ENCODE measurements at regions not wholly inside any gene's neighbourhood (a gene's known extent, or its start where the extent isn't known, plus 50 kb on each side); places are given as distances from the start of the nearest gene placed in this dataset.

DNA sequence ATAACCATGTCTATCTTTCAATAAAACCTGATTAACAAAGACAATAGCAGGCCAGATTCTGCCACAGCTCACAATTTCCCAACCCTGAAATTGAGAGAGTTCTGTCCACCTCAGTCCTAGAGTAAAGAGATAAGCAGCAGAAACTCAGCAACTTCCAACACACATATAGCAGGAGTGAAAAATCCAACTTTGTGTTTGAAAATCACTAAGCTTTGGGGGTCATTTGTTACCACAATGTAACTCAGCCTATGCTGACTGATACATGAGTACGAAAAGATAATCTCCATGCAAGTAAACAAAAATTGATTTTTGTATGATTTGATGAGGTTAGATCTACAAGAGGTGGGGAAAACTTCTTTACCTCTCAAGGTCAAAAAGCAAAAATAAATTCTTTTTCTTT is 231.0 kb upstream of the DAPK1 start:
- TF ChIP-seq, protein P1, sequence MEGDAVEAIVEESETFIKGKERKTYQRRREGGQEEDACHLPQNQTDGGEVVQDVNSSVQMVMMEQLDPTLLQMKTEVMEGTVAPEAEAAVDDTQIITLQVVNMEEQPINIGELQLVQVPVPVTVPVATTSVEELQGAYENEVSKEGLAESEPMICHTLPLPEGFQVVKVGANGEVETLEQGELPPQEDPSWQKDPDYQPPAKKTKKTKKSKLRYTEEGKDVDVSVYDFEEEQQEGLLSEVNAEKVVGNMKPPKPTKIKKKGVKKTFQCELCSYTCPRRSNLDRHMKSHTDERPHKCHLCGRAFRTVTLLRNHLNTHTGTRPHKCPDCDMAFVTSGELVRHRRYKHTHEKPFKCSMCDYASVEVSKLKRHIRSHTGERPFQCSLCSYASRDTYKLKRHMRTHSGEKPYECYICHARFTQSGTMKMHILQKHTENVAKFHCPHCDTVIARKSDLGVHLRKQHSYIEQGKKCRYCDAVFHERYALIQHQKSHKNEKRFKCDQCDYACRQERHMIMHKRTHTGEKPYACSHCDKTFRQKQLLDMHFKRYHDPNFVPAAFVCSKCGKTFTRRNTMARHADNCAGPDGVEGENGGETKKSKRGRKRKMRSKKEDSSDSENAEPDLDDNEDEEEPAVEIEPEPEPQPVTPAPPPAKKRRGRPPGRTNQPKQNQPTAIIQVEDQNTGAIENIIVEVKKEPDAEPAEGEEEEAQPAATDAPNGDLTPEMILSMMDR (IDR thresholded peaks at IDR 0.05; ENCODE audit: low read depth, low read length, poor library complexity, severe bottlenecking), result no peak
- TF ChIP-seq EZH2phosphoT487 (IDR thresholded peaks at IDR 0.05; ENCODE audit: borderline replicate concordance, low read length), result no peak

Measured in DOHH2 (cell line).